Endothelial cell of umbilical vein (primary cell): ENCODE measurements at regions not wholly inside any gene's neighbourhood (a gene's known extent, or its start where the extent isn't known, plus 50 kb on each side); places are given as distances from the start of the nearest gene placed in this dataset.

Experiments used
- POLR2A ChIP-seq: IDR thresholded peaks from 2 replicates; pipeline ENCODE4 v1.6.1; 2012; ENCODE audit warnings: low read depth, mild to moderate bottlenecking, control low read depth, low read length
- TF ChIP-seq, protein P1 (sequence below), 2 donors: IDR thresholded peaks; 1 replicate in 1 of 2; 2 replicates in 1 of 2; pipeline ENCODE4 v1.5.1; 2011; ENCODE audit warnings: low read length in 2 of 2, mild to moderate bottlenecking in 2 of 2, moderate library complexity in 2 of 2, control low read depth in 1 of 2, inconsistent platforms in 1 of 2, low read depth in 1 of 2; ENCODE audit not compliant: insufficient read depth in 1 of 2; ENCODE audit errors: extremely low read depth in 1 of 2

DNA sequence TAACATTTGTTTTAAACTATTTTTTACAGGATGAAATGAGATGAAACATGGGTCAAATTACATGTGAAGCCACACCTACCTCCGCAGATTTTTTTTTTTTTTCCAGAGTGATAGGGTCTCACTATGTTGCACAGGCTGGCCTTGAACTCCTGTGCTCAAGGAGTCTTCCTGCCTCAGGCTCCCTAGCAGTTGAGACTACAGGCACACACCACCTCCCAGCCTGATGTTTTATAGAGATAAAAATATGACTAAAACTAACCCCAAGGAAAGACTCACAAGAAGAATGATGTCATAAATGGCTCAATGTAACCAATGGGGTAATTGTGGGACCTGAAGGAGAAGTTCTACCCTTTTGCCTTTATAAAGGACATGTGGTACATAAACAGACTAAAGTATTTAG, 52.3 kb upstream of the SOX6 start:
- TF ChIP-seq POLR2A: no peak
- TF ChIP-seq, protein P1, sequence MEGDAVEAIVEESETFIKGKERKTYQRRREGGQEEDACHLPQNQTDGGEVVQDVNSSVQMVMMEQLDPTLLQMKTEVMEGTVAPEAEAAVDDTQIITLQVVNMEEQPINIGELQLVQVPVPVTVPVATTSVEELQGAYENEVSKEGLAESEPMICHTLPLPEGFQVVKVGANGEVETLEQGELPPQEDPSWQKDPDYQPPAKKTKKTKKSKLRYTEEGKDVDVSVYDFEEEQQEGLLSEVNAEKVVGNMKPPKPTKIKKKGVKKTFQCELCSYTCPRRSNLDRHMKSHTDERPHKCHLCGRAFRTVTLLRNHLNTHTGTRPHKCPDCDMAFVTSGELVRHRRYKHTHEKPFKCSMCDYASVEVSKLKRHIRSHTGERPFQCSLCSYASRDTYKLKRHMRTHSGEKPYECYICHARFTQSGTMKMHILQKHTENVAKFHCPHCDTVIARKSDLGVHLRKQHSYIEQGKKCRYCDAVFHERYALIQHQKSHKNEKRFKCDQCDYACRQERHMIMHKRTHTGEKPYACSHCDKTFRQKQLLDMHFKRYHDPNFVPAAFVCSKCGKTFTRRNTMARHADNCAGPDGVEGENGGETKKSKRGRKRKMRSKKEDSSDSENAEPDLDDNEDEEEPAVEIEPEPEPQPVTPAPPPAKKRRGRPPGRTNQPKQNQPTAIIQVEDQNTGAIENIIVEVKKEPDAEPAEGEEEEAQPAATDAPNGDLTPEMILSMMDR (IDR thresholded peaks at IDR 0.05; ENCODE audit: extremely low read depth in 1 of 2, insufficient read depth in 1 of 2, low read depth in 1 of 2, low read length in 2 of 2): no peak
